Stromal cell of bone marrow (primary cell): ENCODE measurements at regions not wholly inside any gene's neighbourhood (a gene's known extent, or its start where the extent isn't known, plus 50 kb on each side); places are given as distances from the start of the nearest gene placed in this dataset.

Experiments
- DNase-seq: peaks from one replicate; pipeline ENCODE4 v3.0.0-alpha.2; 2012; ENCODE audit warnings: low read depth

DNA sequence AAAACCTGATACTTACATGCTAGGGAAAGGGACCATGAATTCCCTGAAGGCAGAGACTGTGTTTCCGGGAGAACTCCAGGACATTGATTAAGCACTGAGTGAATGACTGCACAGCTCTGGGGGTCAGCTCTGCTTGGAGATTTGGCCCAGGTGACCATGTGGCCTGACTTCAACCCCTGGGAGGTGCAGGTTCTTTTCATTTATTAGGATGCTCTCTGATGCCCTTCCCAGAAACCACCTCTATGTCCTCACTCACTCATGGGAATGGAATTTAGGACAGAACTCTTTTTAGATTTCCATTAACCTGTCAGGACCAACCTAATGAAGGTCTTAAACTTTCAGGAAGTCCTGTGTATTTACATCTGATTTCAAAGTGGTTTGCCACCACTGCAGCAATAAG lies 393.3 kb upstream of the ARGLU1 start:
- no peak for DNase-seq

GRCh38 chr13:106958621-106959048 lies 390.7 kb upstream of the ARGLU1 start:
- no peak for DNase-seq

DNA sequence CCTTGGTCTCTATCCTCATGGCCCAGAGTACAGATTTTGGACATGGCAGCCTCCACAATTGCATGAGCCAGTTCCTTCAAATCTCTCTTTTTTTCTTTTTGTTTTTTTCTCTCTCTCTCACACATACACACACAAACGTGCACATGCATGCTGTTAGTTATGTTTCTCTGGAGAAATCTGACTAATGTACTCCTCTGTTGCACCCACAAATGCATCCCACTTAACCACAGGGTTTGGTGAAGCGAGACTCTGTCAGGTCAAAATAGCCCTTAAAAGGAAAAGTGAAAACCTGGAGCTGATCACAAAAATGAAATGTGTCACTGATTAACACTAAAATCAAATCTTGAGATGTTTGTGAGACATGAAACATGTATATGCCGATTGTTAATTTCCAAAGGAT lies 374.6 kb upstream of the ARGLU1 start:
- DNase-seq, result no peak

GRCh38 chr13:106941779-106942178 lies 373.8 kb upstream of the ARGLU1 start:
- DNase-seq, result no peak

- no peak for DNase-seq
Observed at GRCh38 chr13:106927421-106927820, 359.5 kb upstream of the ARGLU1 start.

DNA sequence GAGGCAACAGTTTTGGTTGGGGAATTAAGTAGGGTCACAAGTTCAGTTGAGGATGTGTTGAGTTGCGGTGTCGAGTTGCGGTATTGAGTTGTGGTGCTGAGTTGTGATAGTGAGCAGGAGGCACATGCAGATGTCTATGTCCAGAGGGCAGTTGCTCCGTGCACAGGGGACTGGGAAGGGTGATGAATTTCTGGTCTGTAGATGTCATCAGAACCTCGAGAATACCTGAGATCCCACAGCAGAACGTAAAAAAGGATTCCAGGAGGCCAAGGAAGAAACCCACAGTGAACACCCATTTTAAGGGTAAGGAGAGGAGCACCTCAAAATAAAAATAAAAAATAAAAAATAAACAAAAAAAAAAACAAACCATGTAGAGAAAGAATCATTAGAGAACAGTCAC lies 354.4 kb upstream of the ARGLU1 start:
- no peak for DNase-seq

DNA sequence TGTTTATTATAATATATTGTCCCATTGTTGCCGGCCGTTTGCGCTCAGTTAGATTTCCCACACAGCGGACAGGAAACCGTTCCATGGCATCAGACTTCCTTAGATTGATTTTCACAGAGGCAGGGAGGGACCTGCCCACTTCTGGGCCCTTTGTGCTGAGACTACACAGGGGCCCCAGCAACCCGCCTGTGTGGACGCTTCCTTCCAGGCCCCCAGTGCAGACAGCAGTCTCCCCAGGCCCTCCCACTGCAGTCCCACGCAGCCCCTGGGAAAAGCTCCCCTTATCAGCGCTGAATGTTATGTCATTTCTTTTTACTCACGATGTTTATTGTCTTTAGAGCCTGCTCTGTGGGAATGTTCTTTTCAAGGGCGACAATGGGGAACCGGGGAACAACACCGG lies 351.7 kb upstream of the ARGLU1 start:
- no peak for DNase-seq

DNA sequence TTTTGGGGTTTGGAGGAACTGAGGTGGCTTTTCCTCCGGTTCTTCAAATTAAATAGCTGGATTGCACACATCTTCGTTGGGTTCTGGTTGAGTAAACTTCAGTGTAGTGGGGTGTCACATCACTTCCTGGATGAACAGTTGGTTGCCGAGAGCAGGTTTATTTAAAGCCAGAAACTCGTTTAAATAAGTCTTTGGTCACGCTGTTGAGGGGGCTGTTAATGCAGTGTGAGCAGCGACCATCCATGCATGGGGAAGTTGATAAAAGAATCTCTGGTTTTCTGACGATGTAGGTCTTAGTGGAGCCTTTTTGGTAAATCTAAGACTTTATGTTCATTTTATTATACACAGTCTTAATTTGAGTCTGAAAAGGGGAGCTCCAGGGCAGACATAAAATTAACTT lies 351.2 kb upstream of the ARGLU1 start:
- DNase-seq, result no peak

DNA sequence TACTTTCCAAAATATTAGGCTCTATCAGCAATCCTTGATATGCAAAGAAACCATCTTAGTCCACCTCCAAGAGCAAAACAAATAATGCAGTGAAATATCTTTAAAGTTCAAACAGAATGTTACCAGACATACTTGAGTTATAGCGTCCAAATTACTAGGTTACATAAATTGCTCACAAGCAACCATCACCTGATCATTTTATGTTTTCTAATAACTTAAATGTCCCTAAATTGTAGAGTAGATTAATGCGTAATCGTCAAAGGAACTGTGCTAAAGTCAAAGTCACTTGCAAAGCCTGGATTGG lies 350.6 kb upstream of the ARGLU1 start:
- DNase-seq, result no peak

- peak; percentile 35 for DNase-seq
Observed at GRCh38 chr13:106917673-106918556, 350.0 kb upstream of the ARGLU1 start.

GRCh38 chr13:106917024-106917571 lies 349.2 kb upstream of the ARGLU1 start:
- no peak for DNase-seq

- DNase-seq, result no peak
Observed at GRCh38 chr13:106916329-106916976, 348.5 kb upstream of the ARGLU1 start.

- no peak for DNase-seq
Observed at GRCh38 chr13:106915146-106915545, 347.2 kb upstream of the ARGLU1 start.

DNA sequence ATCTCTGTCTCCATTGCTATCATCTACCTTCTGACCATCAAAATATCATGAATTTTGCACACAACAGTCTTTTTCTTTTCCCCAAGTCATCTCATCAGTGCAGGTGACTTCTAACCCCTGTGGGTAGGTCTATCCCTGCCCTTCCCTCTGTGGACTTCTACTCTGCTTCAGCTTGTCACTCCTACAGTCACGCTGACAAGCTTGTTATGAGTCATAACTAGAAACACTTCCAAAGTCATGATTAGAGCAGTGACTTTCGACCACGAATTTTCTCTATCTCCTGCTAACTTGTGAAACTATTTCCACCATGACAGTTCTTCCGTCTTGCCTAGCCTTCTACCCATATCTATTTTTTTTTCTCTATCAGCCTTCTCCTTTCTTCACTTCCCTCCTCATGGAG lies 343.7 kb upstream of the ARGLU1 start:
- DNase-seq, result no peak

- DNase-seq, result no peak
Observed at GRCh38 chr13:106911020-106911419, 343.1 kb upstream of the ARGLU1 start.

GRCh38 chr13:106906426-106906996 lies 338.6 kb upstream of the ARGLU1 start:
- DNase-seq, result no peak

- DNase-seq, result no peak
Observed at GRCh38 chr13:106905380-106906162, 337.6 kb upstream of the ARGLU1 start.

DNA sequence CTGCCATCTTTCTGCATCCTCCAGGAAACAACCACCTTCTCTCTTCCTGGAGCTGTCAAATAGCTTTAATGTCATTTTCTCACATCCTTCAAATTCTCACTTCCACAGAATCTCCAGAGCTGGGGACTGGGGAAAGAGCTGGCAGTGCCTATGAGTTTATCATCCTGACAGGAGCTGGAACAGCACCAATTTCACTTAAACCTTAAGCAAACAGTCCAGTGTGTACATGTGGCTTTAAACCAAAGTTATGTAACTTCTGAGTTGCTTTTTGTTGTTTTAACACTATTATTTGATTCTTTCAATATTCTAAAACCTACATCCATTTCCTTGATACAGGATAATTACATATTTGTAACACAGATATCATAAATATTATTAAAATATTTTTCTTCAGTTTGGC lies 331.5 kb upstream of the ARGLU1 start:
- no peak for DNase-seq

- DNase-seq, result no peak
Observed at GRCh38 chr13:106898231-106898630, 330.3 kb upstream of the ARGLU1 start.

- no peak for DNase-seq
Observed at GRCh38 chr13:106888148-106888547, 320.2 kb upstream of the ARGLU1 start.

DNA sequence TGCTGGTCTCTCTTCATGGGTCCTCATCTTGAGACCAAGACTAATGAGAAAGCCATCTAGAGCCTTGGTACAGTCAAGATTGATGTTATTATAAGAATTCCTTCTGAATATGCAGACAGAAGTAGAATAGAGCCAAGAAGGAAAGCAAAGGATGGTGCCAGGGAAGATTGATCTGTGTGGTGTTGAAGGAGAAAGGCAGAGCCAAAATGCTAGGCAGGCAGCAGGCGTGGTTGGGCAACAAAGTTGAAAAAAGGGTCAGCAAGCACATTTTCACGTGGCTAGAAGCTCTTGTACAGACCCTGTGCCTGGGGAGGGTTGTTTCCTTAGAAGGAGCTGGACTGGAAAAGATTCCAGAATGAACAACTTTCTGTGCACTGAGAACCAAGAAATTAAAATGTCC lies 319.7 kb upstream of the ARGLU1 start:
- DNase-seq, result no peak

- DNase-seq, result no peak
Observed at GRCh38 chr13:106883976-106884375, 316.0 kb upstream of the ARGLU1 start.
